ENCODE measurements at regions not wholly inside any gene's neighbourhood (a gene's known extent, or its start where the extent isn't known, plus 50 kb on each side); places are given as distances from the start of the nearest gene placed in this dataset.

- no CpG with 5 or more reads among the region's 2 CpGs for WGBS (ENCODE audit: insufficient coverage)
- Histone ChIP-seq H3K27ac (ENCODE audit: low read depth, low read length) (no peak overlapping the region), H3K36me3 (ENCODE audit: control insufficient read depth, insufficient read depth, low read length) (no peaks in the 10 kb centered on the region), H3K4me1 (ENCODE audit: control insufficient read depth, insufficient read depth, low read length) (no peaks in the 10 kb centered on the region), H3K4me3 (ENCODE audit: low read depth, low read length) (no peak overlapping the region), H3K9me3 (ENCODE audit: control insufficient read depth, insufficient read depth, low read length) (no peaks in the 10 kb centered on the region), H3K27me3 (ENCODE audit: control insufficient read depth, insufficient read depth, low read length) (no peaks in the 10 kb centered on the region)
- no peak for DNase-seq (ENCODE audit: low read depth in 4 of 6, low spot score in 6 of 6)
Observed at GRCh38 chr13:29713839-29714238, 118.4 kb upstream of the SLC7A1 start.

- H3K4me1 ChIP-seq (ENCODE audit: control insufficient read depth, insufficient read depth, low read length) = no peaks in the 10 kb centered on the region
- WGBS (ENCODE audit: insufficient coverage) = no CpG with 5 or more reads among the region's 4 CpGs
- no peak overlapping the region for H3K27ac ChIP-seq (ENCODE audit: low read depth, low read length)
- no peaks in the 10 kb centered on the region for H3K9me3 ChIP-seq (ENCODE audit: control insufficient read depth, insufficient read depth, low read length)
- no peak for DNase-seq (ENCODE audit: low read depth in 4 of 6, low spot score in 6 of 6)
- no peak overlapping the region for H3K4me3 ChIP-seq (ENCODE audit: low read depth, low read length)
- no peaks in the 10 kb centered on the region for H3K36me3 ChIP-seq (ENCODE audit: control insufficient read depth, insufficient read depth, low read length)
- H3K27me3 ChIP-seq (ENCODE audit: control insufficient read depth, insufficient read depth, low read length) = no peaks in the 10 kb centered on the region
Observed at GRCh38 chr13:29711776-29712175, 116.3 kb upstream of the SLC7A1 start.

- no peak overlapping the region for H3K27ac ChIP-seq (ENCODE audit: low read depth, low read length)
- WGBS (ENCODE audit: insufficient coverage) = 73% methylated on average over 1 of the region's 1 CpG
Observed at GRCh38 chr13:29710511-29710910, 115.0 kb upstream of the SLC7A1 start.

GRCh38 chr13:29709407-29710069 is 114.0 kb upstream of the SLC7A1 start:
- H3K27ac ChIP-seq (ENCODE audit: low read depth, low read length) = no peak overlapping the region
- no peaks in the 10 kb centered on the region for H3K27me3 ChIP-seq (ENCODE audit: control insufficient read depth, insufficient read depth, low read length)
- no peaks in the 10 kb centered on the region for H3K4me1 ChIP-seq (ENCODE audit: control insufficient read depth, insufficient read depth, low read length)
- 35% methylated on average over 7 of the region's 14 CpGs for WGBS (ENCODE audit: insufficient coverage)
- no peaks in the 10 kb centered on the region for H3K36me3 ChIP-seq (ENCODE audit: control insufficient read depth, insufficient read depth, low read length)
- no peaks in the 10 kb centered on the region for H3K9me3 ChIP-seq (ENCODE audit: control insufficient read depth, insufficient read depth, low read length)
- no peak overlapping the region for H3K4me3 ChIP-seq (ENCODE audit: low read depth, low read length)
- DNase-seq (ENCODE audit: low read depth in 4 of 6, low spot score in 6 of 6) = peak in 3 of 6 donors; percentile 0 to 75 (median 28)

More at GRCh38 chr13:29710511-29710910, 115.0 kb upstream of the SLC7A1 start:
- H3K27me3 ChIP-seq (ENCODE audit: control insufficient read depth, insufficient read depth, low read length) = no peaks in the 10 kb centered on the region
- no peak overlapping the region for H3K4me3 ChIP-seq (ENCODE audit: low read depth, low read length)
- no peaks in the 10 kb centered on the region for H3K9me3 ChIP-seq (ENCODE audit: control insufficient read depth, insufficient read depth, low read length)
- DNase-seq (ENCODE audit: low read depth in 4 of 6, low spot score in 6 of 6) = peak in 3 of 6 donors; percentile 2 to 80 (median 64)
- no peaks in the 10 kb centered on the region for H3K36me3 ChIP-seq (ENCODE audit: control insufficient read depth, insufficient read depth, low read length)
- no peaks in the 10 kb centered on the region for H3K4me1 ChIP-seq (ENCODE audit: control insufficient read depth, insufficient read depth, low read length)

- Histone ChIP-seq H3K4me1 (ENCODE audit: control insufficient read depth, insufficient read depth, low read length) (no peaks in the 10 kb centered on the region), H3K4me3 (ENCODE audit: low read depth, low read length) (no peak overlapping the region), H3K27ac (ENCODE audit: low read depth, low read length) (no peak overlapping the region), H3K36me3 (ENCODE audit: control insufficient read depth, insufficient read depth, low read length) (no peaks in the 10 kb centered on the region), H3K9me3 (ENCODE audit: control insufficient read depth, insufficient read depth, low read length) (no peaks in the 10 kb centered on the region), H3K27me3 (ENCODE audit: control insufficient read depth, insufficient read depth, low read length) (no peaks in the 10 kb centered on the region)
- DNase-seq (ENCODE audit: low read depth in 4 of 6, low spot score in 6 of 6) = no peak
- WGBS (ENCODE audit: insufficient coverage) = 63% methylated on average over 5 of the region's 7 CpGs
Observed at GRCh38 chr13:29707876-29708543, 112.5 kb upstream of the SLC7A1 start.

- Histone ChIP-seq H3K27ac (ENCODE audit: low read depth, low read length) (no peak overlapping the region), H3K36me3 (ENCODE audit: control insufficient read depth, insufficient read depth, low read length) (no peaks in the 10 kb centered on the region), H3K4me1 (ENCODE audit: control insufficient read depth, insufficient read depth, low read length) (no peaks in the 10 kb centered on the region), H3K9me3 (ENCODE audit: control insufficient read depth, insufficient read depth, low read length) (no peaks in the 10 kb centered on the region), H3K4me3 (ENCODE audit: low read depth, low read length) (no peak overlapping the region), H3K27me3 (ENCODE audit: control insufficient read depth, insufficient read depth, low read length) (no peaks in the 10 kb centered on the region)
- peak in 1 of 6 donors; percentile 18 for DNase-seq (ENCODE audit: low read depth in 4 of 6, low spot score in 6 of 6)
- WGBS (ENCODE audit: insufficient coverage) = 76% methylated on average over 5 of the region's 9 CpGs
Observed at GRCh38 chr13:29706923-29707322, 111.4 kb upstream of the SLC7A1 start.

DNA sequence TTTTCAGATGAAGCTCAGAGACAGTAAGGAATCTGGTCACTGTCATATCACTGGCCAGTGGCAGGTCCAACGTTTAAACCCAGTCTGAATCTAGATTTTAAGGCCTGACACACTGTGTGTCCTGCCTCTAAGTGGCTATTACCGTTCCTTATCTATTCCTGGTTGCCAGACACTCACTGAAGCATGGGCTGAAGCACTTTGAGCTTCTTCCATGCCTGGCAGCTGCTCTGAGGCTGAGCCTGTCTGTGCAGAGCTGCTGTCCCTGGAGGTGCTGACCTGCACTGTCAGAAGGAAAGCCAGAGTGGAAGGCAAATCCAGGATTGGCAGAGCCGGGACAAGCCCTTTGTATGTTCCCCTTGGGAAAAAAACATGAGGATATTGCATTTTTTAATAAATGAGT is 109.2 kb upstream of the SLC7A1 start:
- Histone ChIP-seq H3K9me3 (ENCODE audit: control insufficient read depth, insufficient read depth, low read length) (no peaks in the 10 kb centered on the region), H3K4me3 (ENCODE audit: low read depth, low read length) (no peak overlapping the region), H3K27ac (ENCODE audit: low read depth, low read length) (no peak overlapping the region), H3K27me3 (ENCODE audit: control insufficient read depth, insufficient read depth, low read length) (no peaks in the 10 kb centered on the region), H3K36me3 (ENCODE audit: control insufficient read depth, insufficient read depth, low read length) (no peaks in the 10 kb centered on the region), H3K4me1 (ENCODE audit: control insufficient read depth, insufficient read depth, low read length) (no peaks in the 10 kb centered on the region)
- DNase-seq (ENCODE audit: low read depth in 4 of 6, low spot score in 6 of 6) = no peak
- 88% methylated on average over 2 of the region's 3 CpGs for WGBS (ENCODE audit: insufficient coverage)

DNA sequence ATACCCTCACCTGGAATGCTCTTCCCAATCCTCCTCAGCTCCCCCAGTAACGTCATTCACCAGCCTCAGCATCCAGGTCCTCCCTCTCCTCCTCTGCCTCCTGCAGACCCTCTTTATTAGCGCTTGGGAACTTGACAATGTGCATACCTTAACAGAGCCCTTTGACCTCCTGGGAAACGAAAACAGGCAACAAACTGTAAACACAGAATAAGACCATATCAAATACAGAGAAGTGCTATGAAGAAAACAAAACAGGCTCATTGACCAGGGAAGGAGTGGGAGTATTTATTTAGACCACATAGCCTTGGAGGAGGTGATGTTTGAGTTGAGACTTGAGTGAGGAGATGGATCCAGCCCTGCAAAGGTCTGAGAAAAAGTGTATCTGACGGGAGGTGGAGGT is 107.9 kb upstream of the SLC7A1 start:
- H3K4me3 ChIP-seq (ENCODE audit: low read depth, low read length) = no peak overlapping the region
- no peaks in the 10 kb centered on the region for H3K27me3 ChIP-seq (ENCODE audit: control insufficient read depth, insufficient read depth, low read length)
- H3K27ac ChIP-seq (ENCODE audit: low read depth, low read length) = no peak overlapping the region
- DNase-seq (ENCODE audit: low read depth in 4 of 6, low spot score in 6 of 6) = no peak
- H3K36me3 ChIP-seq (ENCODE audit: control insufficient read depth, insufficient read depth, low read length) = no peaks in the 10 kb centered on the region
- H3K9me3 ChIP-seq (ENCODE audit: control insufficient read depth, insufficient read depth, low read length) = no peaks in the 10 kb centered on the region
- H3K4me1 ChIP-seq (ENCODE audit: control insufficient read depth, insufficient read depth, low read length) = no peaks in the 10 kb centered on the region
- WGBS (ENCODE audit: insufficient coverage) = 72% methylated on average over 2 of the region's 4 CpGs

DNA sequence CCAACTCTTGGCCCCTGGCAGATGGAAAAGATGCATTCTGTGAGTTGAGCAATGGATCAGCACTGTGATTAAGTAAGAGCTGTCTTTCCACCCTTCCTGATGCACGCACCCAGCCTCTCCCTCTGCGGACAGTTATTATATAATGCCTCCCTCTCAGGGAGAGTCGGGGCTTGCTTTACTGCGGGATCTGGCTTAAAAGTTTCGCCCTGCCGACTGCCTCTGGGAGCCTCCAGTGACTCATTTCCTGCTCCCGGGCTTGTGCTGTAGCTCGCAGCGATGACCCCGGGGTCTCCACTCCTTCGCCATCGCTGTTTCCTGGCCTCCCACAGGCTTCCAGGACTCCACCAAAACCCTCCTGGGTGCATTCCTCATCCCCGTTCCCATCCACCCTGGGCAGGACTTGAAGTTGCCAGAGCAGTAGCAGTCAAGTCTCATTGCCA is 107.4 kb upstream of the SLC7A1 start:
- Histone ChIP-seq H3K27me3 (ENCODE audit: control insufficient read depth, insufficient read depth, low read length) (no peaks in the 10 kb centered on the region), H3K36me3 (ENCODE audit: control insufficient read depth, insufficient read depth, low read length) (no peaks in the 10 kb centered on the region), H3K27ac (ENCODE audit: low read depth, low read length) (no peak overlapping the region), H3K4me1 (ENCODE audit: control insufficient read depth, insufficient read depth, low read length) (no peaks in the 10 kb centered on the region), H3K4me3 (ENCODE audit: low read depth, low read length) (no peak overlapping the region), H3K9me3 (ENCODE audit: control insufficient read depth, insufficient read depth, low read length) (no peaks in the 10 kb centered on the region)
- whole genome bisulfite sequencing (ENCODE audit: insufficient coverage) = 79% methylated on average over 13 of the region's 13 CpGs
- no peak for DNase-seq (ENCODE audit: low read depth in 4 of 6, low spot score in 6 of 6)

- no CpG with 5 or more reads among the region's 3 CpGs for WGBS (ENCODE audit: insufficient coverage)
- DNase-seq (ENCODE audit: low read depth in 4 of 6, low spot score in 6 of 6) = no peak
Observed at GRCh38 chr13:29698106-29698505, 102.6 kb upstream of the SLC7A1 start.

More at GRCh38 chr13:29698106-29698505, 102.6 kb upstream of the SLC7A1 start:
- Histone ChIP-seq H3K4me3 (ENCODE audit: low read depth, low read length) (no peak overlapping the region), H3K27ac (ENCODE audit: low read depth, low read length) (no peak overlapping the region), H3K27me3 (ENCODE audit: control insufficient read depth, insufficient read depth, low read length) (no peaks in the 10 kb centered on the region), H3K4me1 (ENCODE audit: control insufficient read depth, insufficient read depth, low read length) (no peaks in the 10 kb centered on the region), H3K9me3 (ENCODE audit: control insufficient read depth, insufficient read depth, low read length) (no peaks in the 10 kb centered on the region), H3K36me3 (ENCODE audit: control insufficient read depth, insufficient read depth, low read length) (no peaks in the 10 kb centered on the region)

Measured in spinal cord (tissue), 9 donors.